Glutamatergic neuron (in vitro differentiated cells): ENCODE measurements at regions not wholly inside any gene's neighbourhood (a gene's known extent, or its start where the extent isn't known, plus 50 kb on each side); places are given as distances from the start of the nearest gene placed in this dataset.
A peak's percentile ranks its signal among the peaks of the same experiment; 100 is the strongest.

Source experiments
- DNase-seq: peaks from one replicate; pipeline ENCODE4 v3.0.0; 2022
- H3K27ac Mint-ChIP-seq: one replicate; pipeline ENCODE4 v1.8.0; 2020; ENCODE audit warnings: mild to moderate bottlenecking, mixed read lengths, inconsistent platforms; ENCODE audit not compliant: unreplicated experiment
- H3K27me3 Mint-ChIP-seq: one replicate; pipeline ENCODE4 v1.8.0; 2020; ENCODE audit warnings: mild to moderate bottlenecking, moderate library complexity, mixed read lengths, inconsistent platforms; ENCODE audit not compliant: unreplicated experiment
- H3K36me3 Mint-ChIP-seq: one replicate; pipeline ENCODE4 v1.8.0; 2020; ENCODE audit warnings: mild to moderate bottlenecking, mixed read lengths, inconsistent platforms; ENCODE audit not compliant: unreplicated experiment
- H3K4me1 Mint-ChIP-seq: one replicate; pipeline ENCODE4 v1.8.0; 2020; ENCODE audit warnings: mild to moderate bottlenecking, low read depth, mixed read lengths, inconsistent platforms; ENCODE audit not compliant: unreplicated experiment
- H3K4me3 Mint-ChIP-seq: one replicate; pipeline ENCODE4 v1.8.0; 2020; ENCODE audit warnings: mild to moderate bottlenecking, mixed read lengths, inconsistent platforms; ENCODE audit not compliant: unreplicated experiment
- H3K9me3 Mint-ChIP-seq: one replicate; pipeline ENCODE4 v1.8.0; 2020; ENCODE audit warnings: mild to moderate bottlenecking, moderate library complexity, mixed read lengths, inconsistent platforms; ENCODE audit not compliant: unreplicated experiment
- TF ChIP-seq, protein P1 (sequence below): fragments of 200-600 bp; sonication (generic); IDR thresholded peaks from one replicate; pipeline ENCODE4 v1.5.0; 2021; ENCODE audit not compliant: partially characterized antibody, unreplicated experiment

DNA sequence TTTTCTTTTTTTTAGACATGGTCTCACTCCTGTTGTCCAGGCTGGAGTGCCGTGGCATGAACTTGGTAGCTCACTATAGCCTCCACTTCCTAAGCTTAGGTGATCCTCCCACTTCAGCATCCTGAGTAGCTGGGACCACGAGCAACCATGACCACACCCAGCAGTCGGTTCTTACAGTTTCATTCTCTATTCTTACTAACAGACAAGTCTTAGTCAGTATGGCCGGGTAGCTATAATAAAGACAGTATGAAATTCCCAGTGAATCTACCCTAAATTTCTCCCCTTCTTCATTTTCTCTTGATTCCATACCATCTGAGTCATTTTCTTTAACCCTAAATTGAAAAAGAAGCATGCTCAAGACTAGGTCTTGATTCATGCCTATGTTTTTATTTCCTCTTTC, 775.3 kb upstream of the NRXN1 start:
- no peaks in the 10 kb centered on the region for H3K27me3 Mint-ChIP-seq
- no peak for DNase-seq

GRCh38 chr2:51795248-51795888, 763.4 kb upstream of the NRXN1 start:
- H3K4me3 Mint-ChIP-seq = no peak overlapping the region
- H3K27ac Mint-ChIP-seq = no peak overlapping the region
- H3K9me3 Mint-ChIP-seq = peaks cover 4% of the 10 kb centered on the region
- H3K36me3 Mint-ChIP-seq = no peaks in the 10 kb centered on the region
- peaks cover 4% of the 10 kb centered on the region for H3K27me3 Mint-ChIP-seq
- peak; percentile 68 for DNase-seq
- H3K4me1 Mint-ChIP-seq = peaks cover 8% of the 10 kb centered on the region
- TF ChIP-seq, protein P1, sequence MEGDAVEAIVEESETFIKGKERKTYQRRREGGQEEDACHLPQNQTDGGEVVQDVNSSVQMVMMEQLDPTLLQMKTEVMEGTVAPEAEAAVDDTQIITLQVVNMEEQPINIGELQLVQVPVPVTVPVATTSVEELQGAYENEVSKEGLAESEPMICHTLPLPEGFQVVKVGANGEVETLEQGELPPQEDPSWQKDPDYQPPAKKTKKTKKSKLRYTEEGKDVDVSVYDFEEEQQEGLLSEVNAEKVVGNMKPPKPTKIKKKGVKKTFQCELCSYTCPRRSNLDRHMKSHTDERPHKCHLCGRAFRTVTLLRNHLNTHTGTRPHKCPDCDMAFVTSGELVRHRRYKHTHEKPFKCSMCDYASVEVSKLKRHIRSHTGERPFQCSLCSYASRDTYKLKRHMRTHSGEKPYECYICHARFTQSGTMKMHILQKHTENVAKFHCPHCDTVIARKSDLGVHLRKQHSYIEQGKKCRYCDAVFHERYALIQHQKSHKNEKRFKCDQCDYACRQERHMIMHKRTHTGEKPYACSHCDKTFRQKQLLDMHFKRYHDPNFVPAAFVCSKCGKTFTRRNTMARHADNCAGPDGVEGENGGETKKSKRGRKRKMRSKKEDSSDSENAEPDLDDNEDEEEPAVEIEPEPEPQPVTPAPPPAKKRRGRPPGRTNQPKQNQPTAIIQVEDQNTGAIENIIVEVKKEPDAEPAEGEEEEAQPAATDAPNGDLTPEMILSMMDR = peak; percentile 69

More for the DNA sequence above, 775.3 kb upstream of the NRXN1 start:
- Mint-ChIP-seq H3K36me3 (no peaks in the 10 kb centered on the region), H3K4me1 (no peaks in the 10 kb centered on the region), H3K4me3 (no peak overlapping the region), H3K27ac (no peak overlapping the region), H3K9me3 (no peaks in the 10 kb centered on the region)
- TF ChIP-seq, protein P1 = no peak

DNA sequence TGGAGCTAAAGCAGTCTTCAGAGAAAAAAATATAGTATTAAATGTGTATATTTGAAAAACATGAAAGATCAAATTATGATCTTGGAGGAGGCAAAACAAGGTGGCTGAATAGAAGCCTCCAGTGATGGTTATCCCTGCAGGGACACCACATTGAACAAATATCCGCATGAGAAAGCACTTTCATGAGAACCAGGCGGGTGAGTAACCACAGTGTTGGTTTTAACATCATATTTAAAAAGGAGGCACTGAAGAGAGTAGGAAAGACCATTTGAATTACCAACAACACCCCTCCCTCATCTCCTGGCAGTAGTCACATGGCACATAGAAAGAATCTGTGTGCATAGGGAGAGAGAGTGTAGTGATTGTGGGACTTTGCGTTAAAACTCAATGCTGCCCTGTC, 759.6 kb upstream of the NRXN1 start:
- no peak for DNase-seq
- H3K4me3 Mint-ChIP-seq = no peak overlapping the region
- peaks cover 4% of the 10 kb centered on the region for H3K36me3 Mint-ChIP-seq
- peaks cover 6% of the 10 kb centered on the region for H3K9me3 Mint-ChIP-seq
- TF ChIP-seq, protein P1 = no peak
- no peak overlapping the region for H3K27ac Mint-ChIP-seq
- H3K4me1 Mint-ChIP-seq = peaks cover 12% of the 10 kb centered on the region
- H3K27me3 Mint-ChIP-seq = peaks cover 6% of the 10 kb centered on the region

- Mint-ChIP-seq H3K9me3 (peaks cover 6% of the 10 kb centered on the region), H3K4me1 (peaks cover 12% of the 10 kb centered on the region), H3K27me3 (peaks cover 6% of the 10 kb centered on the region), H3K27ac (no peak overlapping the region), H3K36me3 (peaks cover 4% of the 10 kb centered on the region), H3K4me3 (no peak overlapping the region)
- DNase-seq = no peak
- TF ChIP-seq, protein P1 = no peak
Observed at GRCh38 chr2:51790854-51791253, 758.9 kb upstream of the NRXN1 start.

- peak; percentile 47 for DNase-seq
Observed at GRCh38 chr2:51789918-51790317, 758.0 kb upstream of the NRXN1 start.

More at GRCh38 chr2:51789918-51790317, 758.0 kb upstream of the NRXN1 start:
- peaks cover 6% of the 10 kb centered on the region for H3K9me3 Mint-ChIP-seq
- peaks cover 12% of the 10 kb centered on the region for H3K4me1 Mint-ChIP-seq
- peaks cover 4% of the 10 kb centered on the region for H3K36me3 Mint-ChIP-seq
- peak overlapping the region; percentile 31 for H3K4me3 Mint-ChIP-seq
- TF ChIP-seq, protein P1 = no peak
- peaks cover 2% of the 10 kb centered on the region for H3K27me3 Mint-ChIP-seq
- H3K27ac Mint-ChIP-seq = peak overlapping the region; percentile 96
